HepG2 (cell line): ENCODE measurements at regions not wholly inside any gene's neighbourhood (a gene's known extent, or its start where the extent isn't known, plus 50 kb on each side); places are given as distances from the start of the nearest gene placed in this dataset.

Source experiments
- CBFB ChIP-seq: sonication (generic); formaldehyde crosslinking; IDR thresholded peaks from 2 replicates; pipeline ENCODE4 v1.4.0; 2020; ENCODE audit warnings: missing genetic modification reagents
- MIER2 ChIP-seq: IDR thresholded peaks from 2 replicates; pipeline ENCODE4 v1.6.1; 2016; ENCODE audit warnings: missing biosample characterization, missing genetic modification reagents
- NFIC ChIP-seq: IDR thresholded peaks from 2 replicates; pipeline ENCODE4 v1.6.1; 2012; ENCODE audit warnings: mild to moderate bottlenecking, low read length, inconsistent platforms
- POLR2A ChIP-seq, 2 experiments: IDR thresholded peaks; 2 replicates each; pipeline ENCODE4 v1.6.1; 2011; ENCODE audit warnings: low read depth in 2 of 2, low read length in 2 of 2, mild to moderate bottlenecking in 1 of 2, moderate library complexity in 1 of 2; ENCODE audit not compliant: insufficient read depth in 1 of 2
- RFX5 ChIP-seq: IDR thresholded peaks from 2 replicates; pipeline ENCODE4 v1.6.1; 2011; ENCODE audit warnings: low read depth, low read length, improper control_type of control experiment
- SP1 ChIP-seq, 2 experiments: fragments of 450-650 bp in 1 of 2; sonication (generic) in 1 of 2; formaldehyde crosslinking in 1 of 2; IDR thresholded peaks; 2 replicates each; pipeline versions ENCODE4 v1.4.0 to v1.6.1; 2016 to 2020; ENCODE audit warnings: missing genetic modification reagents in 1 of 2
- ZBTB10 ChIP-seq: sonication (generic); formaldehyde crosslinking; IDR thresholded peaks from 2 replicates; pipeline ENCODE4 v1.4.0; 2020; ENCODE audit warnings: missing genetic modification reagents, borderline replicate concordance
- ZNF546 ChIP-seq: sonication (generic); formaldehyde crosslinking; conservative IDR thresholded peaks from 2 replicates; pipeline ENCODE4 v1.8.1; 2023; ENCODE audit warnings: mild to moderate bottlenecking, missing genetic modification reagents
- ZNF597 ChIP-seq: sonication (generic); formaldehyde crosslinking; IDR thresholded peaks from 2 replicates; pipeline ENCODE4 v1.5.0; 2020; ENCODE audit warnings: missing genetic modification reagents

GRCh38 chr10:53356616-53357349, 584.2 kb upstream of the MBL2 start:
- TF ChIP-seq CBFB (no peak), ZNF597 (CRISPR knock-in tag) (no peak), SP1 (IDR thresholded peaks at IDR 0.05) (no peak), SP1 (CRISPR knock-in tag; IDR thresholded peaks at IDR 0.05) (no peak), RFX5 (no peak), MIER2 (CRISPR knock-in tag) (no peak), ZBTB10 (CRISPR knock-in tag) (no peak), ZNF546 (CRISPR knock-in tag) (no peak), POLR2A (IDR thresholded peaks at IDR 0.05; ENCODE audit: insufficient read depth in 1 of 2, low read depth in 2 of 2, low read length in 2 of 2) (no peak), NFIC (no peak)
